Iris pigment epithelial cell (primary cell): ENCODE measurements at regions not wholly inside any gene's neighbourhood (a gene's known extent, or its start where the extent isn't known, plus 50 kb on each side); places are given as distances from the start of the nearest gene placed in this dataset.
A peak's percentile ranks its signal among the peaks of the same experiment; 100 is the strongest.
"Not testable (repeated sequence)": the region's sequence is repeated elsewhere in the genome, so short reads cannot be mapped to it uniquely, and the experiment has no call there.

Source experiments
- DNase-seq: peaks from one replicate; pipeline ENCODE4 v3.0.0-alpha.2; 2011; ENCODE audit warnings: low read depth

- no peak for DNase-seq
Measured at GRCh38 chr22:27311698-27312550, 489.6 kb downstream of the MN1 start.

- DNase-seq = no peak
Measured at GRCh38 chr22:27312565-27312964, 489.0 kb downstream of the MN1 start.

- DNase-seq = no peak
Measured at GRCh38 chr22:27312966-27313855, 488.3 kb downstream of the MN1 start.

GRCh38 chr22:27314276-27314807 lies 487.2 kb downstream of the MN1 start:
- no peak for DNase-seq

- DNase-seq = no peak
Measured at GRCh38 chr22:27315833-27316232, 485.7 kb downstream of the MN1 start.

- DNase-seq = no peak
Measured at GRCh38 chr22:27317096-27317495, 484.5 kb downstream of the MN1 start.

- DNase-seq = no peak
Measured at GRCh38 chr22:27317971-27318428, 483.6 kb downstream of the MN1 start.

GRCh38 chr22:27318516-27318915 lies 483.0 kb downstream of the MN1 start:
- DNase-seq = peak; percentile 85

GRCh38 chr22:27323661-27324060 lies 477.9 kb downstream of the MN1 start:
- DNase-seq = no peak

- not testable (repeated sequence) for DNase-seq
Measured at GRCh38 chr22:27324908-27325307, 476.6 kb downstream of the MN1 start.

GRCh38 chr22:27327497-27327896 lies 474.1 kb downstream of the MN1 start:
- no peak for DNase-seq

GRCh38 chr22:27327981-27328721 lies 473.4 kb downstream of the MN1 start:
- no peak for DNase-seq

GRCh38 chr22:27329131-27329850 lies 472.3 kb downstream of the MN1 start:
- DNase-seq = no peak

GRCh38 chr22:27329966-27330645 lies 471.4 kb downstream of the MN1 start:
- DNase-seq = no peak

GRCh38 chr22:27331526-27332281 lies 469.9 kb downstream of the MN1 start:
- DNase-seq = peak; percentile 77

GRCh38 chr22:27335102-27335660 lies 466.4 kb downstream of the MN1 start:
- no peak for DNase-seq

- DNase-seq = no peak
Measured at GRCh38 chr22:27336151-27337090, 465.1 kb downstream of the MN1 start.

- DNase-seq = no peak
Measured at GRCh38 chr22:27337676-27338075, 463.9 kb downstream of the MN1 start.
